Breast epithelium (tissue), 3 donors: ENCODE measurements at regions not wholly inside any gene's neighbourhood (a gene's known extent, or its start where the extent isn't known, plus 50 kb on each side); places are given as distances from the start of the nearest gene placed in this dataset.

Experiments used
- CTCF ChIP-seq, 3 donors: fragments of 450-650 bp; IDR thresholded peaks; one replicate each; pipeline ENCODE4 v1.5.1; 2016 to 2017; ENCODE audit warnings: antibody characterized with exemption in 3 of 3, mild to moderate bottlenecking in 3 of 3, moderate library complexity in 3 of 3
- POLR2A ChIP-seq: fragments of 450-650 bp; IDR thresholded peaks from one replicate; pipeline ENCODE4 v1.6.1; 2016; ENCODE audit warnings: antibody characterized with exemption, mild to moderate bottlenecking, moderate library complexity

GRCh38 chr6:163930012-163930411, 515.5 kb downstream of the QKI start:
- TF ChIP-seq CTCF (IDR thresholded peaks at IDR 0.05) (no peak), POLR2A (no peak)
